HCT116 (cell line): ENCODE measurements at regions not wholly inside any gene's neighbourhood (a gene's known extent, or its start where the extent isn't known, plus 50 kb on each side); places are given as distances from the start of the nearest gene placed in this dataset.

ENCODE experiments used
- CTCF ChIP-seq, 3 experiments: fragments of 200-600 bp in 1 of 3; sonication (generic) in 1 of 3; IDR thresholded peaks in 2 of 3; conservative IDR thresholded peaks in 1 of 3; 2 replicates each; pipeline ENCODE4 v1.5.1; 2012 to 2017; ENCODE audit warnings: low read depth in 2 of 3, low read length in 2 of 3, antibody characterized with exemption in 1 of 3, borderline replicate concordance in 1 of 3, control low read depth in 1 of 3, mild to moderate bottlenecking in 1 of 3, mixed read lengths in 1 of 3, mixed run types in 1 of 3, moderate library complexity in 1 of 3; ENCODE audit not compliant: insufficient read depth in 1 of 3
- EZH2 ChIP-seq: fragments of 200-600 bp; sonication (generic); IDR thresholded peaks from 2 replicates; pipeline ENCODE4 v1.6.1; 2017; ENCODE audit warnings: antibody characterized with exemption, mixed run types
- JUND ChIP-seq: IDR thresholded peaks from 2 replicates; pipeline ENCODE4 v1.6.1; 2012
- POLR2A ChIP-seq: IDR thresholded peaks from 2 replicates; pipeline ENCODE4 v1.7.0; 2011; ENCODE audit warnings: borderline replicate concordance; ENCODE audit not compliant: insufficient read depth, insufficient read length; ENCODE audit errors: extremely low read depth
- RAD21 ChIP-seq: IDR thresholded peaks from 2 replicates; pipeline ENCODE4 v1.6.1; 2012; ENCODE audit warnings: low read depth, mild to moderate bottlenecking
- REST ChIP-seq: IDR thresholded peaks from 2 replicates; pipeline ENCODE4 v1.6.1; 2012; ENCODE audit warnings: low read depth

- no peak for TF ChIP-seq RAD21
- TF ChIP-seq JUND, result no peak
- TF ChIP-seq POLR2A, result no peak
- TF ChIP-seq CTCF (IDR thresholded peaks at IDR 0.05 in 2 of 3, conservative IDR thresholded peaks at IDR 0.05 in 1 of 3; ENCODE audit: borderline replicate concordance in 1 of 3, insufficient read depth in 1 of 3, low read depth in 2 of 3, low read length in 2 of 3), result no peak
- TF ChIP-seq EZH2, result no peak
- no peak for TF ChIP-seq REST
Observed at GRCh38 chr7:83248000-83248399, 85.3 kb upstream of the PCLO start.
